GM18870 (cell line): ENCODE measurements at regions not wholly inside any gene's neighbourhood (a gene's known extent, or its start where the extent isn't known, plus 50 kb on each side); places are given as distances from the start of the nearest gene placed in this dataset.

Experiments
- ATAC-seq: cut with Tn5 transposase; IDR thresholded peaks from one replicate; pipeline ENCODE4 v1.9.1; 2021; ENCODE audit warnings: moderate library complexity; ENCODE audit not compliant: unreplicated experiment

DNA sequence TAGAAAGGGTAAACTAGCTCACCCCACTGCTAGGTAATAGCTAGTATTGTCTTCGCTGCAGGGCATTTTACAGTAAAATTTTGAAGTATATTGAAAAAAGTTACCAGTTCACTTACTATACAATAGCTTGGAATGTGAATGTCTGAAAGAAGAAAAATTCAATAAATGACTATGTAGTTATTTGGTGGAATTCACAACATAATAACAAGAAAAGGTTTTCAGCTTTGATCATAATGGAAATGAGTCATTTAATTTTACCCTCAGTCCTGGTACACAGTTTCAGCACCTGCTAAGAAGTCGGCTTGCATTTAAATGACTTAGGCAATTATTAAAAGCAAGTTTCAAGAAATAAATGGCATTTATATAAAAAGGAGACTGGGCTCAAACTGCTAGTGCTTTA is 90.4 kb downstream of the NUP35 start:
- peak; percentile 94 for ATAC-seq

DNA sequence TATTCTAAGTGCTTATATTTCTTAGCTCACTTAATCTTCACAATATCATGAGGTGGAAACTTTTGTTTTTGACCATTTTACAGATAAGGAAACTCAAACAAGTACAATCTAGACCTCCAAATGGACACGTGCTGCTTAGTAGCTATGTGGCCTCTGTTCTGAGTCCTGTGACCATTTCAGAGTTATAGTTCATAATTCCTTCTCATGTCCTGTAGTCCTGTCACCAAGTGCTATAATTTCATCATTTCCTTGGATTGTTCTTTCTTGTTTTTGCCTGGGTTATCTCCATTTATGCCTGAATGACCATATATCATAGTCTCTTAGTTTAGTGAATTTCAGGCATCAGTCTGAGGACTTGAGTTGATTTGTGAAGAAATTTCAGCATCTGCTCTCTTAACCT is 91.7 kb downstream of the NUP35 start:
- ATAC-seq, result no peak

DNA sequence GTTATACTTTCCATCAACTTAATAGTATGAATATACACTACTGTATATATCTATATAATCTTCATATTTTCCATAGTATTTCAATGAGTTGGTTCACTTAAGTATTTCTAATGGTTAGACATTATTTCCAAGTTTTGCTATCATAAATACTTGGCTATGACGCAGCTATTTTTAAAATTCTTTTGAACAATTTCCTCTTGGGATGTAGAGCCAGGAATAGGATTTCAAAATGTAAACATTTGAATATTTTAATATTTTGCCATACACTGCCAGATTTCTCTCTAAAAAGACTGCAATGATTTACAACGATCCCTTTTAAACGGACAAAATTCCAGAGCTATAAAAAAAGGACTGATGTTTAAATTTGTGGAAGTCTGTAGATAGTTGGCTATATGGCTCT is 95.6 kb downstream of the NUP35 start:
- ATAC-seq, result no peak

DNA sequence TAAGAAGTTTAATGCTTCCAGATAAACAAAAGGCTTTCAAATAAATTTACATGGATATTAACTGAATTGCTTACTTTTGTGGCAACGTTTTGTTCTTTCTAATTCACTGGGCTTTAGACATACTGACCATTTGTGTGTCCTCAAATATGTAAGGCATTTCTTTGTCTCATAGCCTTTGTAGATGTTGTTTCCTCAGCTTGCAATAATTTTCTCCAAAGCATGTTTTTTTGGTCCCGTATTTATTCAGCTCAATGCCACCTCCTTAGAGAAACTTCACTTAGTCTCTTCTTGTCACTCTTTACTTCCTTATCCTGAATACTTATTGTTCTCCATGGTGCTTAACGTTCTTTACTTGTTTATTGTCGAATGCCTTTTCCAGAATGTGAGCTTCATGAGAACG is 98.5 kb downstream of the NUP35 start:
- ATAC-seq, result no peak

DNA sequence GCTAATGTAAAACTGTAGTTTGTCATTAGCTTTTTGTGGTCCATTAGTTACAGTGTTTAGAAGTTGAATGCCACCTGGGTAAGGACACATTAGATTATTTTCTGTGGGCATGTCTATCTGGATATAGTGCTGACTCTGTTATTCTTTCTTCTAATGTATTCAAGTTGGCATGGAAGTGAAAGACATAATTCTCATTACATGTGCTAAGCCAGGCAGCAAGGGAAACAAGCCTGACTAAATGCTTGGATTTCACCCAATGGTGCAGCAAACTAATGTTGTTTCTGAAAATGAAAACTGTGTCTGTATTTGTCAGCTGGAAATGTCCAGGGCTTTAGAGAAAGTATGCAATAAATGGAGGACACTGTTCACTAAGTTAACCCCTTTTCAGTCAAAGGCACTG is 100.7 kb downstream of the NUP35 start:
- no peak for ATAC-seq

DNA sequence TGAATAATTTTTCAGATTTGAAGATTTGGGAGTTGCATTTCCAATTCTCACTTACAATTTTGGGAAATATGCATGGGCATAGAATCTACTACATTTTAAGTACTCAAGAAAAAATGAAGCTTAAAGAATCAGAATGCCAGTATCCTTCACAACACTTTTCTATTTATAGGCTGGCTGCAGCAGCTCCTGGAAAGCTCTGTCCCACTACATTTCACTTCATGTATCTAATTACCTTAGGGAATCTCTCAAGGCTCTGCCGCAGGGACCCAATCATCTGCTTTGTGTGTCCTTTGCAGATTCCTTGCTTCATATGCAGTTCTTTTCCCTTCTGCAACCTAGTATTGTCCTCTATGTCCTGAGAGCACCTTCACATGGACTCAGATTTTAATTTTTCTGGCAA is 102.9 kb downstream of the NUP35 start:
- ATAC-seq, result no peak

DNA sequence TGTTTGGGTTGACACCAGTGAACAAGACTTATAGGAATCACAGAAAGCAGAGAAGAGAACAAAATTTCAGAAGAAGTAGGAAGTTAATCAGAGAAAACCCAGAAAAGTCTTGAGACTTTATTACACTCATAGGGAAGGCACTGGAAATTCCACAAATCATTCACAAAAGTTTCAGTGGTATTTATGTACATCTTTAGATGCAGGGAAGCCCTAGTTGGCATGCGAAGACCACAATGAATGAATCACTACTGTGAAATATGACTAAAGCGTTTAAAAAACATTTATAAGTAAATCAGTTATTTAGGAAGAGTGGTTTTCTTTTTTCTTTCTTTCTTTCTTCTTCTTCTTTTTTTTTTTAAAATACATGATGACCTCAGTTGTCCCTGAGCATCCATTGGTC is 105.1 kb downstream of the NUP35 start:
- ATAC-seq, result no peak

DNA sequence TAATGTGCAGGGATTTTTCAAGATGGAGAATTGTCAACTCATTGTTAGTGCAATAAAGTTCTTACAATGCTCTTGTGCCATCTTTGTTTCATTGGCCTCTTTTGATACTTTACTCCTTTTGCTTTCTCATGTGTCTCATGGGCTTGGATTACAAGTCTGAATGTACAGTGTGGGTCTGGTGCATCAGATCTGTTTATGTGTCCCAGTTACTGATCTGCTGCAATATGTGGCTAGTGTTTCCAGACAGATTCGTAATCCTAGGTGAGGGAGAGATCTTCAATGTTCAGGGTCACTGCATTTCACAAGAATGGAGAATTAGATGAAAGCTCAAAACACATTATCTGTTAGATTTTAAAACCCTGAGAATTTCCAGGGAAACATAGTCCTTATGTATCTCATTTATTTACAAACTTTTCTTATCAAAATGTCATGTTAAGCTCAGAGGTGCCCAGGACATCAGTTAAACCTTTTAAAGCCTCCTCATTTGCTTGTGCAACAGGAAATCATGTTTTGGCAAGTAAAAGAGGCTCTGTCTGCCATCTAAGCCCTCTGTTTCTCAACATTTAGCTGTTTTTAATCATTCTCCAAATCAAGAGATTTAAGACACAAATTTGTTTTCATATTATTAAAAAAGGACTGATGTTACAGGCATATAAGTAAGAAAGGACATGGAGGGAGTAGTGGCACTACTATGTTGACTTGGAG is 108.1 kb downstream of the NUP35 start:
- no peak for ATAC-seq

DNA sequence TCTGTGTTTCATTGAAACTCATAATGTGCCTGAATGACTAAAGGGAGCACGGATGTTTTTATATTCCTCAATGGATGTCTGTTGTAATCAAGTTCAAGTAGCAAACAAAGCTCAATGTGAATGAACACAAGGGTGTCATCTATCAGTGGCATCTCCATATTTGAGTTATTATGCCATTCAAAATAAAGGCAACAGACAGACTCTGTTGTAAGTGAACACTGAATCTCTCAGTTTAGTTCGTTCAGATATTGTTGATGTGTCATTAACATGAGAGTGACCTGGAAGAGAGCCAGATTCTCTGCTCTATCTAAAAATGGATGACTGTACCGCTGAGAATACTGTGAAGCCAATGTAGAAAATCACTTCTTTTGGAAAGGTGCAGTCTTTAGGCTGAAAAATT is 118.7 kb downstream of the NUP35 start:
- ATAC-seq, result no peak

DNA sequence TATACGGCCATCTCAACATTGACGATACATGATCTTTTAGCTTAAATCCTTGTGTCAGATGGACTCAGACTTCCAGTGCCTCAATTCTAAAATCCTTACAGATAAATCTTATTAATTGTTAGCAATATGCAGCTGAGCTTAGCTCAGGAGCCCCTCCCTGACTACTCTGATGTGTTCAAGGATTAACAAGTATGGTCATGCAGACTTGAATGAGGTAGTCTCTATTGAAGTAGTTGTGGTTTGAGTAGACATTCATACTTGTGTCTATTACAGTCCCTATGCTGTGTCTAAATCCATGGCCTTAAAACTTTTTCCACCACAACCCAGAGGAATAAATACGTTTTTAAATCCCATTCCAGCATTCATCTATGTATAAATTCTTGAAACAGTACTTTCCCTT is 119.5 kb downstream of the NUP35 start:
- no peak for ATAC-seq

DNA sequence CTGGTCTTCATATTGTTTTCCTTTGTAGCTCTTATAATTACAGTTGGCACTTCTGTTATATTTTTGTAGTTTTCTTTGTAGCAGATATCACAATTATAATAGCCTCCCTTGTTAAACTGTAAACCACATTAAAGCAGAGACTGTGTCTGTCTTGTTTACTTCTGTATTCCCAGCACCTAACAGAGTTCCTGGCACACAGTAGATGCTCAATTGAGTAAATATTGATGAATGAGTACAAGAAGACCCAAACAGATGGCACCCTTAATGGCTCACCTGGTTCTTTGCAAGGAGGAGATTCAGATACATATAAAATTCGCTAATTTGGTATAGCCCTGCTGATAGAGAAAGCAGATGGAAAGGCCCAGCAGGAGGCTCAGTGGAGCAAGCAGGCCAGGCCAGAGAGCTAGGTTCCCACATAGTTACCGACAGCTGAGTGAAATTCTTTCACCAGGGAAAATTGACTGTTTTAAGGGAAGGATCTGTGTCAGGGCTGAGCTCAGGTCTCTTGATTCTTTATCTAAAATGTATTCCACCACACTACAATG is 120.1 kb downstream of the NUP35 start:
- ATAC-seq, result no peak

DNA sequence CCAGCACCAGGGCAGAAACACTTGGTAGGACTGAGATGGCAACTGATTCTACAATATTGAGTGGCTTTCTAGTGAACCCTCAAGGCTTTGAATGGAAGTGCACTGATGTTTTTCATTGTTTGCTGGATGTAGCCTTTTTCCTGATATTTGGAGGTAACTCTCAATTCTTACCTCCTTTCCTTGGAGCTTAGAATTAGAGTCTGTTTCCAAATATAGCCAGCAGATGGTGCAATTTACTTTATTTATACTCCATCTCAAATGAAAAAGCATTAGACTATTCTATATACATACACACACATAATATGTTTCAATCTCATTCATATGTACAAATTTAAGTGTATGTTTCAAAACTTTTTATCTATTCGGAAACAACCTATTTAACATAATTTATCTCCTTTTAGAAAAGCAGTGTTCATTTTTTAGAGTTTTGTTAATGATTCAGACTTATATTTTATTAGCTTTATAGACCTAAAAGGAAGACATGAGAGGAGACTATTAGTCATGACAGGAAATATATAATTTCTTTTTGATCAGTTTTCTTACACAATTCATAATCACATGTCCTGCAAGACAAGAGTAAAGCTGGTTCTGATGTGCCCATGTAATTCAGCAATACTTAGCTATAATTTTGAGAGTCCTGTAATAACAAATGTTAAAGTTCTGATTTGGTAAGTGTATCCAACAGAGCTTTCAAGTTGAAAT is 124.8 kb downstream of the NUP35 start:
- no peak for ATAC-seq

DNA sequence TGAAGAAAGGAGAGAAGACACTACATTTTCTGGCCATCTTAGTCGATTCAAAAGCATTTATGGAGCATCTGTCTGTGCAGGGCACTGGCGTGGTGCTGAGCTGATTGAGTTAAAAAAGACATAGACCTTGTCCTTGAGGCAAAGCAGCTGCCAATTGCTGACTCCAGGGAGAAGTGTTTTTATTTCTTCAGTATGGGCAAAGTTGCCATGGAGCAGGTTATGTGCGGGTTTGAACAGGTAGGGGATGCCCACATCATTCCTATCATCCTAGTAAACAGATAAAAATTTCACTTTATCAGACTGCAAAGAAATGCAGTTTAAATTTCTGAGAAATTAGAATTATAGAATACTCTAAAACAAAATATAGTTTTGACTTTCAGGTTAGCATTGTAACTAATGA is 125.8 kb downstream of the NUP35 start:
- no peak for ATAC-seq

DNA sequence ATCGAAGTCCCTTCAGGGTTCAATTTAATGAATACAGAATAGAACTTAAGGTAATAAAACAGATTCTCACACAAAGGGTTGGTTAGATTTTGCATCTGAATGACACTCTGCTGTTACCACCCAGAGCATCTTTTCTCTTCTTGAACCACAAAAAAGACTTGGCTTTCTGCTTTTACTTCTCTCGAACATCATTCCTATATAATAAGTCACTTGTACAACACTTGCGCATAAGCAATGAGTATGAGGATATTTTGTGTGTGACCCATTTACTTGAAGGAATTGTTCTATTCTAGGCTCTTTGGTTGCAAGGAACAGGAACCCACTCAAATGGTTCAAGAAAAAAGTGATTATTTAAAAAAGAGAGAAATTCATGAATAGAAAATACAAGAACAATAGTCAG is 126.2 kb downstream of the NUP35 start:
- no peak for ATAC-seq

DNA sequence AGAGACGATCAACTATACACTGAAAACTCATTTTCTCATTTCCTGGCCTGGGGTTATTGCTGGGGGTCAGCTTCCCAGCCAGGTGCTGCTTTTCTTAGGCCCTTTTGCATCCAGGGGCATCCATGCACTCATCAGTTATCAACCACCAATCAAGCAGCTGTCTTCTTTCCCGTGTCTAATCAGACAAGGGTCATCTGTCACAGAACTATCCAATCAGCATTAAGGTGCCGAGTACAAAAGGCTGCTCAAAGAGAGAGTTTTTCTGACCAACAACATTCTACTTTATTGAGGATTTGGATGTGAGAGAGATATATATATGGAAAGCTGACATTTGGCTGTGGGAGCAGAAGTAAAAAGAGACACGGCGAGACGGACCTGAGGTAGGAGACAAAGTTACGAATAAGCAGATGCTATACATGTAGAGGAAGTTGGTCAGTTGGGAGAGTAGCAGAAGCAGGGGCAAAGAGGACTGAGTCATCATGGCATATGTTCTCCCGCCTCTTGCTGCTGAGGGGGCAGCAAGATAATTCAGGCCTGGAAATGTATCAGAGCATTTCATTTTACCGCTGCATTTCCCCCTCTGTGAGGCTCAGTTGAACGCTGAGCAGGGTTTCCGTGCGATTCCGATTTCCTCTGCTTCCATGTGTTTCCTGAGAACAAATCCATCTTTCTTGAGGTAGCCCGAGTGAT is 129.3 kb downstream of the NUP35 start:
- ATAC-seq, result no peak

DNA sequence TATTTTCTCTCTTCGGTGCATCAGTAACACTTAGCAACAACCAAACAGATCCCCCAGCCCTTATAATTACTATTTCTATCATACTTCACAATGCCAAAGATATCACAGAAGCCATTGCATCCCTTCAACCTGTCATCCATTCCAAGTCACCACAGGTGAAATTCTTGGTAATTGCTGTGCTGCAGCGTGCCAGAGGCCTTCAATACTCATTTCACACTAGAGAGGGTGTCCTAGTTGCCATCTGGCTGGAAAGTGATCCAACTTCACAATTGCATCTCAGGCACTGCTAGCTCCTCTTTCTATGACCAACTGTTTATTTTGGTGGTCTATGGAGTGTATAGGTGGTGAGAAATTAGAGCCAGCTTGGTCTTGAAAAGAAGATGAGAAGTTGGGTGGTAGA is 131.2 kb downstream of the NUP35 start:
- ATAC-seq, result no peak

DNA sequence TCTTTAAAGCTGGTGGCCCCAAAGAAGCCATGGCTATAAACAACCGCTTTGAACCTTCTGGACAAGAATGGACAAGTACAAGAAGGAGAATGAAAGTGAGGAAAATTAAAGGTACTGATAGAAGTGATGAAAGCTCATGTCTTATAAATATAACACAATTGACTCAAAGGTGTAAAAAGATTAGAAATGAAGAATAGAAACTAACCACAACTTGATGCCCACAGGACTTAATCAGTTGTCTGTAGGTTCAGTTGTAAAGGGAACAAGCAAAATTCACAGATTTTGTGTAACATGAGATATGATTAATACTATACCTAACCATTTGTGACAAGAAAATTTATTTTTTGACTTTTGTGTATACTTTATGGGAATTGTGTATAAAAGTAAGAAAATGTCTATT is 135.7 kb downstream of the NUP35 start:
- ATAC-seq, result peak; percentile 77

DNA sequence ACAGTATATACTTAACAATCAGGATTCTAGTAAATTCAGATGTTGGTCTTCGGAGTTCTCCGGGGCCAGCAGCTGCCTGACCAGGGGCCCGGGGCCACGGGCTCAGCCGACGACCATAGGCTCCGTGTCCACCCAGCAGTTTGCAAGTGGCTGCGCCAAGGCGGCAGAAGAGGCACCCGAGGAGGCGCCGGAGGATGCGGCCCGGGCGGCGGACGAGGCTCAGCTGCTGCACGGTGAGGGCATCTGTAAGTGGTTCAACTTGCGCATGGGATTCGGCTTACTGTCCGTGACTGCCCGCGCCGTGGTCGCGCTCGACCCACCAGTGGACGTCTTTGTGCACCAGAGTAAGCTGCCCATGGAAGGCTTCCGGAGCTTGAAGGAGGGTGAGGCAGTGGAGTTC is 136.3 kb downstream of the NUP35 start:
- ATAC-seq, result no peak

DNA sequence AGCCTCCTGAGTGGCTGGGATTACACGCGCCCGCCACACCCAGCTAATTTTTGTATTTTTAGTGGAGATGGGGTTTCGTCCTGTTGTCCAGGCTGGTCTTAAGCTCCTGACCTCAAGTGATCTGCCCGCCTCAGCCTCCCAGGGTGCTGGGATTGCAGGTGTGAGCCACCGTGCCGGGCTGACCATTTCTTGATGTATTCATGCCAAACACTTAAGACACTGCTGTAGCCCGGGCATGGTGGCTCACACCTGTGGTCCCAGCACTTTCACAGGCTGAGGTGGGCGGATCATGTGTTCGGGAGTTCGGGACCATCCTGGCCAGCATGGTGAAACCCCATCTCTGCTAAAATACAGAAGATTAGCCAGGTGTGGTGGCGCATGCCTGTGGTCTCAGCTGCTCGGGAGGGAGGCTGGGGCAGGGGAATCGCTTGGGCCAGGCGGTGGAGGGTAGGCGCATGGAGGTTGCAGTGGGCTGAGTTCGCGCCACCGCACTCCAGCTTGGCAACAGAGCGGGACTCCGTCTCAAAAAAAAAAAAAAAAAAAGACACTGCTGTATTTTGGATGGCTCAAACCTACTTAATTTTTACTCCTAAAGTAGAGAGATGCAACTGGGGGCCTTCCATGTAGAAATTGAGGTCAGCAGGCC is 140.8 kb downstream of the NUP35 start:
- no peak for ATAC-seq

DNA sequence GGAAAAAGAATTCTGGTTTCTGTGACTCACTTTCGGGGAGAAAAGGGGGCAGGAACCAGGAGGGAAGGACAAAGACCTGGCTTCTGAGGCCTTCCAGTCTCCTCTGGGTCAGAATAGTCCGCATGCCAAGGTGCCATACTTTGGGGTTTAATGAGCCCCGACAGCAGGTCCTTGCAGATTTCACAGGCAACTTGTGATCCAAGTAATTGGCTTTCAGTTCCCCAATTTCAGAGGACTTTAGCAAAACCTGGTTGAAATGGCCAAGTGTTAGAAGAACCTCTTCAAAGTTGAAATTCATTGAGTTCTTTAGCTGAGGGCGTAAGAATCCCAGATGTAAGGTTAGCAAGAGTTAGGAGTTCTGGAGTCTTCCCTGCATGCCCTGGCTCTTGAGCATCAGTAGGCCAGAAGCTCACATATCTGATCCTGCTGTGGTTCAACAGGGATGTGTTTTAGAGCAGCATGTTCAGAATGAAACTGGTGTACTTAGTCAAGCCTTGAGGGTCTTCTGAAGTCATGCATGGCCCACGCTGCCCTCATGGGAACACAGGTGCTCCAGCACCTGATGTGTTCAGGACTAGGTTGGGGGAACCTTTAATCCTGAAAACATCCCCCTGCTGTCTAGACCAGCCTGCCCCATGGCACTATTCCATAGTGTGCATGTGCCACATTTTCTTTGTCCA is 143.0 kb downstream of the NUP35 start:
- ATAC-seq, result peak; percentile 84

DNA sequence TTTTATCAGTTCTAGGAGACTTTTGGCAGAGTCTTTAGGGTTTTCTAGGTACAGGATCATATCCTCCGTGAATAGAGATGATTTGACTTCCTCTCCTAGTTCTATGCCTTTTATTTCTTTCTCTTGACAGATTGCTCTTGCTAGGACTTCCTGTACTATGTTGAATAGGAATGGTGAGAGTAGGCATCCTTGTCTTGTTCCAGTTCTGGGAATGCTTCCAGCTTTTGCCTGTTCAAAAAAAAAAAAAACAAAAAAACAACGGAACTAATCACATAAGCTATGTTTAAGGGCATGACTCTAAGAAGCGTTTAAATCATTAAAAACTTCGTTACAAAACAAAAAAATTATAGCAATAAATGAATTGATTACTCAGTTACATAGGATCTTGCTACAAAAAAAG is 145.7 kb downstream of the NUP35 start:
- no peak for ATAC-seq
